ENCODE measurements at regions not wholly inside any gene's neighbourhood (a gene's known extent, or its start where the extent isn't known, plus 50 kb on each side); places are given as distances from the start of the nearest gene placed in this dataset.

GRCh38 chr1:208308221-208308620 lies 64.0 kb upstream of the PLXNA2 start:
- no peak for DNase-seq
- Histone ChIP-seq H3K27ac (no peak overlapping the region), H3K9me3 (no peaks in the 10 kb centered on the region), H3K36me3 (no peaks in the 10 kb centered on the region), H3K27me3 (peaks cover 0 to 15% (median 8%) of the 10 kb centered on the region in 7 donors), H3K4me1 (no peaks in the 10 kb centered on the region), H3K4me3 (no peak overlapping the region)
- 89 to 90% methylated on average over 3 of the region's 3 CpGs for WGBS, 2 donors
- TF ChIP-seq, protein P1, sequence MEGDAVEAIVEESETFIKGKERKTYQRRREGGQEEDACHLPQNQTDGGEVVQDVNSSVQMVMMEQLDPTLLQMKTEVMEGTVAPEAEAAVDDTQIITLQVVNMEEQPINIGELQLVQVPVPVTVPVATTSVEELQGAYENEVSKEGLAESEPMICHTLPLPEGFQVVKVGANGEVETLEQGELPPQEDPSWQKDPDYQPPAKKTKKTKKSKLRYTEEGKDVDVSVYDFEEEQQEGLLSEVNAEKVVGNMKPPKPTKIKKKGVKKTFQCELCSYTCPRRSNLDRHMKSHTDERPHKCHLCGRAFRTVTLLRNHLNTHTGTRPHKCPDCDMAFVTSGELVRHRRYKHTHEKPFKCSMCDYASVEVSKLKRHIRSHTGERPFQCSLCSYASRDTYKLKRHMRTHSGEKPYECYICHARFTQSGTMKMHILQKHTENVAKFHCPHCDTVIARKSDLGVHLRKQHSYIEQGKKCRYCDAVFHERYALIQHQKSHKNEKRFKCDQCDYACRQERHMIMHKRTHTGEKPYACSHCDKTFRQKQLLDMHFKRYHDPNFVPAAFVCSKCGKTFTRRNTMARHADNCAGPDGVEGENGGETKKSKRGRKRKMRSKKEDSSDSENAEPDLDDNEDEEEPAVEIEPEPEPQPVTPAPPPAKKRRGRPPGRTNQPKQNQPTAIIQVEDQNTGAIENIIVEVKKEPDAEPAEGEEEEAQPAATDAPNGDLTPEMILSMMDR (IDR thresholded peaks at IDR 0.05) = no peak
- ATAC-seq = no peak
- intact Hi-C loops (cut with DNase I) = no loop called here

DNA sequence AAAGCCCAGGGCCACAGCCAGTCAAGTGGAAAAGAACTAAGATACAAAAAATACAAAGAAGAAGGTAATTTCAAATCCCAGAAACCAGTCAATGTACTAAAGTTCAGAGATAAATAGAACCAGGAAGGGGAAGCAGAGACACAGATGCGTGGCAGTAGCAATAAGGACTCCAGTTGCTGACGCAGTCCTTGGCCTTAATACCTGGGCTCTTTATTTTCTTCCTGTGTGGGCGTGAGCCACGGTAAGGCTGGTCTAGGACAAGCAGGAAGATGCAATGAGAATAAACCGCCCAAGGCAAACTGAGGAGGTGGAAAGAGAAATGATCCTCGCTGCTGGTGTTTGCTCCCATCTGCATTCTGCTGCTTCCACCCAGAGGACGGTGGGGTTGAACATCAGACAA lies 65.6 kb upstream of the PLXNA2 start:
- H3K4me1 ChIP-seq = no peaks in the 10 kb centered on the region
- no peaks in the 10 kb centered on the region for H3K36me3 ChIP-seq
- no peak overlapping the region for H3K27ac ChIP-seq
- no peak overlapping the region for H3K4me3 ChIP-seq
- DNase-seq (no peak), ATAC-seq (no peak)
- TF ChIP-seq, protein P1 (IDR thresholded peaks at IDR 0.05) = no peak
- intact Hi-C loops (cut with DNase I) = no loop called here
- WGBS, 2 donors = 69 to 71% methylated on average over 7 of the region's 7 CpGs
- H3K9me3 ChIP-seq = no peaks in the 10 kb centered on the region
- H3K27me3 ChIP-seq = peaks cover 0 to 16% (median 9%) of the 10 kb centered on the region in 7 donors

GRCh38 chr1:208312706-208313105 lies 68.5 kb upstream of the PLXNA2 start:
- Histone ChIP-seq H3K4me3 (no peak overlapping the region), H3K27me3 (peaks cover 0 to 35% (median 16%) of the 10 kb centered on the region in 7 donors), H3K4me1 (no peaks in the 10 kb centered on the region), H3K36me3 (no peaks in the 10 kb centered on the region), H3K27ac (no peak overlapping the region), H3K9me3 (no peaks in the 10 kb centered on the region)
- TF ChIP-seq, protein P1 (IDR thresholded peaks at IDR 0.05) = no peak
- ATAC-seq (no peak), DNase-seq (no peak)
- intact Hi-C loops (cut with DNase I) = no loop called here

DNA sequence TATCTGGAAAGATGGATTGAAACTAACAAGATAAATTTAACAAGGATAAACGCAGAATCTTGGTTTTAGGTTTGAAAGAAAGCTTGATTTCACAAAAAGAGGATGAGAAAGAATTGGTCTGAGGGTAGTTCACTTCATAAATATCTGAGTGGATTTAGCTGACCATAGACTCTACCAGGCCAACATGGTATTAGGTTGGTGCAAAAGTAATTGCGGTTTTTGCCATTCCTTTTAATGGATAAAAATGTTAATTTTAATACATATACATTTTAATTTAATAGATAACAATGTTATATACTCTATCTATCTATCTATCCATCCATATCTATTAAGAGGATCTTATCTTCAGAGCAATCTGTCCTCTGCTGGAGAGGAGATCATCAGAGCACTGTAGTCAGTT lies 70.2 kb upstream of the PLXNA2 start:
- TF ChIP-seq, protein P1 (IDR thresholded peaks at IDR 0.05) = no peak
- WGBS, 2 donors = 89% methylated on average over 2 of the region's 2 CpGs
- intact Hi-C loops (cut with DNase I) = no loop called here
- H3K27ac ChIP-seq = no peak overlapping the region
- no peaks in the 10 kb centered on the region for H3K9me3 ChIP-seq
- H3K4me1 ChIP-seq = no peaks in the 10 kb centered on the region
- H3K36me3 ChIP-seq = no peaks in the 10 kb centered on the region
- ATAC-seq (no peak), DNase-seq (no peak)
- peaks cover 0 to 42% (median 20%) of the 10 kb centered on the region in 7 donors for H3K27me3 ChIP-seq
- no peak overlapping the region for H3K4me3 ChIP-seq

Data from heart right ventricle (tissue), 16 donors.